H9 (cell line): ENCODE measurements at regions not wholly inside any gene's neighbourhood (a gene's known extent, or its start where the extent isn't known, plus 50 kb on each side); places are given as distances from the start of the nearest gene placed in this dataset.

Experiments used
- DNase-seq: peaks from one replicate; pipeline ENCODE4 v3.0.0-alpha.2; 2017
- H2AFZ ChIP-seq: one replicate; pipeline ENCODE4 v1.6.1; 2013; ENCODE audit warnings: mild to moderate bottlenecking, low read length, control low read depth, moderate library complexity
- H2AK5ac ChIP-seq: 2 replicates; pipeline ENCODE4 v1.6.1; 2013; ENCODE audit warnings: low read length, control low read depth, mixed read lengths; ENCODE audit not compliant: insufficient read length
- H2BK120ac ChIP-seq: one replicate; pipeline ENCODE4 v1.6.1; 2013; ENCODE audit warnings: low read depth, mild to moderate bottlenecking, low read length, control low read depth, inconsistent platforms; ENCODE audit not compliant: poor library complexity, severe bottlenecking
- H2BK12ac ChIP-seq: 2 replicates; pipeline ENCODE4 v1.6.1; 2013; ENCODE audit warnings: low read length, control low read depth, mixed read lengths, low read depth; ENCODE audit not compliant: insufficient read length
- H2BK15ac ChIP-seq: 2 replicates; pipeline ENCODE4 v1.6.1; 2013; ENCODE audit warnings: low read depth, low read length, control low read depth
- H2BK20ac ChIP-seq: one replicate; pipeline ENCODE4 v1.6.1; 2013; ENCODE audit warnings: low read depth, mild to moderate bottlenecking, low read length, control low read depth, inconsistent platforms; ENCODE audit not compliant: poor library complexity, severe bottlenecking
- H2BK5ac ChIP-seq: 2 replicates; pipeline ENCODE4 v1.6.1; 2013; ENCODE audit warnings: low read length, control low read depth, mixed read lengths; ENCODE audit not compliant: insufficient read length
- H3K14ac ChIP-seq: 2 replicates; pipeline ENCODE4 v1.6.1; 2013; ENCODE audit warnings: low read length, control low read depth; ENCODE audit not compliant: insufficient read depth
- H3K18ac ChIP-seq: 2 replicates; pipeline ENCODE4 v1.6.1; 2013; ENCODE audit warnings: low read depth, mild to moderate bottlenecking, mixed read lengths, low read length, control low read depth; ENCODE audit not compliant: insufficient read length
- H3K23ac ChIP-seq: 2 replicates; pipeline ENCODE4 v1.6.1; 2013; ENCODE audit warnings: low read length, control low read depth, mixed read lengths, low read depth; ENCODE audit not compliant: insufficient read length
- H3K23me2 ChIP-seq: 2 replicates; pipeline ENCODE4 v1.6.1; 2013; ENCODE audit warnings: low read depth, mild to moderate bottlenecking, mixed read lengths, low read length, control low read depth; ENCODE audit not compliant: insufficient read length, poor library complexity, severe bottlenecking
- H3K27ac ChIP-seq: 2 replicates; pipeline ENCODE4 v1.5.1; 2013; ENCODE audit warnings: low read length, control low read depth, mixed read lengths, low read depth; ENCODE audit not compliant: insufficient read length
- H3K27me3 ChIP-seq: 2 replicates; pipeline ENCODE4 v1.6.1; 2013; ENCODE audit warnings: low read length, control low read depth, inconsistent platforms; ENCODE audit not compliant: insufficient read depth
- H3K4ac ChIP-seq: 2 replicates; pipeline ENCODE4 v1.6.1; 2013; ENCODE audit warnings: low read depth, mild to moderate bottlenecking, control low read depth, inconsistent platforms, low read length, moderate library complexity
- H3K4me1 ChIP-seq: 2 replicates; pipeline ENCODE4 v1.6.1; 2013; ENCODE audit warnings: low read length, control low read depth, inconsistent platforms; ENCODE audit not compliant: insufficient read depth
- H3K4me2 ChIP-seq: 2 replicates; pipeline ENCODE4 v1.6.1; 2013; ENCODE audit warnings: low read length, control low read depth, mixed read lengths; ENCODE audit not compliant: insufficient read length, insufficient read depth
- H3K56ac ChIP-seq: 2 replicates; pipeline ENCODE4 v1.6.1; 2013; ENCODE audit warnings: low read depth, mild to moderate bottlenecking, mixed read lengths, low read length, control low read depth; ENCODE audit not compliant: insufficient read length
- H3K79me1 ChIP-seq: 2 replicates; pipeline ENCODE4 v1.6.1; 2013; ENCODE audit warnings: low read depth, mild to moderate bottlenecking, moderate library complexity, low read length, control low read depth, inconsistent platforms; ENCODE audit not compliant: insufficient read depth, poor library complexity, severe bottlenecking
- H3K79me2 ChIP-seq: 2 replicates; pipeline ENCODE4 v1.6.1; 2013; ENCODE audit warnings: low read length, control low read depth, inconsistent platforms; ENCODE audit not compliant: insufficient read depth
- H3K9ac ChIP-seq: 2 replicates; pipeline ENCODE4 v1.6.1; 2013; ENCODE audit warnings: low read length, control low read depth, mixed read lengths; ENCODE audit not compliant: insufficient read length; ENCODE audit errors: extremely low read depth
- H3K9me3 ChIP-seq: one replicate; pipeline ENCODE4 v1.6.1; 2013; ENCODE audit warnings: low read depth, low read length, inconsistent platforms; ENCODE audit not compliant: control insufficient read depth
- H3T11ph ChIP-seq: one replicate; pipeline ENCODE4 v1.6.1; 2013; ENCODE audit warnings: mild to moderate bottlenecking, low read length, control low read depth, inconsistent platforms
- H4K20me1 ChIP-seq: one replicate; pipeline ENCODE4 v1.6.1; 2013; ENCODE audit not compliant: control insufficient read depth, insufficient read length, insufficient read depth
- H4K5ac ChIP-seq: 2 replicates; pipeline ENCODE4 v1.6.1; 2013; ENCODE audit warnings: low read depth, mild to moderate bottlenecking, mixed read lengths, low read length, control low read depth; ENCODE audit not compliant: insufficient read length
- H4K8ac ChIP-seq: replicated peaks from 2 replicates; pipeline ENCODE4 v1.6.1; 2013; ENCODE audit warnings: low read length, control low read depth, mixed read lengths, low read depth; ENCODE audit not compliant: insufficient read length
- H4K91ac ChIP-seq: 2 replicates; pipeline ENCODE4 v1.6.1; 2013; ENCODE audit warnings: low read depth, mild to moderate bottlenecking, moderate library complexity, mixed read lengths, low read length, control low read depth; ENCODE audit not compliant: insufficient read length
- H3K27ac Mint-ChIP-seq, 3 experiments: 2 replicates in 2 of 3; 3 replicates in 1 of 3; pipeline ENCODE4 v1.8.0; 2020 to 2021; ENCODE audit warnings: mixed read lengths in 3 of 3, mild to moderate bottlenecking in 1 of 3, moderate library complexity in 1 of 3
- H3K27me3 Mint-ChIP-seq: 2 replicates; pipeline ENCODE4 v1.8.0; 2021; ENCODE audit warnings: low read depth, mild to moderate bottlenecking, moderate library complexity, mixed read lengths
- H3K36me3 Mint-ChIP-seq, 3 experiments: 2 replicates in 2 of 3; 3 replicates in 1 of 3; pipeline ENCODE4 v1.8.0; 2020 to 2021; ENCODE audit warnings: low read depth in 3 of 3, mixed read lengths in 3 of 3; ENCODE audit not compliant: insufficient read depth in 1 of 3
- H3K4me1 Mint-ChIP-seq, 2 experiments: 2 replicates each; pipeline ENCODE4 v1.8.0; 2020; ENCODE audit warnings: mixed read lengths in 2 of 2
- H3K4me3 Mint-ChIP-seq, 2 experiments: 2 replicates in 1 of 2; 3 replicates in 1 of 2; pipeline ENCODE4 v1.8.0; 2020 to 2021; ENCODE audit warnings: mild to moderate bottlenecking in 2 of 2, mixed read lengths in 2 of 2, moderate library complexity in 1 of 2
- H3K9me3 Mint-ChIP-seq, 2 experiments: 2 replicates in 1 of 2; 3 replicates in 1 of 2; pipeline ENCODE4 v1.8.0; 2020; ENCODE audit warnings: mild to moderate bottlenecking in 2 of 2, mixed read lengths in 2 of 2, moderate library complexity in 1 of 2
- WGBS: extraction: QIAGEN DNeasy Blood & Tissue Kit; methylation state at CpG from one replicate; pipeline ENCODE4 v1.1.7; 2013; ENCODE audit warnings: missing lambda C conversion rate, low lambda C conversion rate, mixed read lengths; ENCODE audit not compliant: insufficient read length; ENCODE audit errors: extremely low coverage; 5-methylcytosine and 5-hydroxymethylcytosine counted together
- TF ChIP-seq, protein P1 (sequence below): fragments of 200-600 bp; sonication (generic); conservative IDR thresholded peaks from 3 replicates; pipeline ENCODE4 v1.8.0; 2021; ENCODE audit warnings: antibody characterized with exemption, mild to moderate bottlenecking

DNA sequence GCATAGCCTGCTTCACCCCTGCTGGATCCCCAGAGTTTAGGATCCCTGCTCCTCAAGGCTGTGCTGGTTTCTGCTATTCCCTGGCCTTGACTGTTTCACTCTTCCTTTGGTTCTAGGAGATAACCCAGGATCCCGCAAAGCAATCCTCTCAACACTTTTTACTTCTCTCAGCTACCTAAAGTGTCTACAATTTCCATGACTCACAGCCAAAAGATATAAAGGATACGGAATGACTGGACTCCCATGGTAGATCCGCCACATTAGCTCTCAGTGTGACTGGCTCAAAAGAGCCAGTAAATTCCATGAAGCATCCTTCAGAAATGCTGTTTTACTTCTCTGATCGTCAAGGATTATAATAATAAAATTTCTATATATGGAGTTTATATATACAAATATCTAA lies 66.3 kb upstream of the TMEM164 start:
- H3K9me3 Mint-ChIP-seq, result no peaks in the 10 kb centered on the region; a peak in 1 of 5 replicates
- WGBS, result no CpG with 5 or more reads among the region's 4 CpGs

More for the DNA sequence above, 66.3 kb upstream of the TMEM164 start:
- no peaks in the 10 kb centered on the region for H4K20me1 ChIP-seq
- H3K4me1 ChIP-seq, result no peaks in the 10 kb centered on the region
- H3K9ac ChIP-seq, result no peak overlapping the region
- no peak overlapping the region for H2AFZ ChIP-seq
- no peak overlapping the region for H3K14ac ChIP-seq
- H3K79me1 ChIP-seq, result no peaks in the 10 kb centered on the region
- no peak overlapping the region for H4K5ac ChIP-seq
- H3K23me2 ChIP-seq, result no peaks in the 10 kb centered on the region
- H3K4me3 Mint-ChIP-seq, result no peak overlapping the region
- no peaks in the 10 kb centered on the region; a peak in 1 of 7 replicates for H3K36me3 Mint-ChIP-seq
- H3K27ac ChIP-seq, result no peak overlapping the region
- H3K4me1 Mint-ChIP-seq, result no peaks in the 10 kb centered on the region
- DNase-seq, result no peak
- no peak overlapping the region for H2AK5ac ChIP-seq
- H3K18ac ChIP-seq, result no peak overlapping the region
- no peak overlapping the region for H4K91ac ChIP-seq
- no peak overlapping the region for H2BK12ac ChIP-seq
- no peak overlapping the region for H3K4me2 ChIP-seq
- H3K27me3 Mint-ChIP-seq, result no peaks in the 10 kb centered on the region
- TF ChIP-seq, protein P1, sequence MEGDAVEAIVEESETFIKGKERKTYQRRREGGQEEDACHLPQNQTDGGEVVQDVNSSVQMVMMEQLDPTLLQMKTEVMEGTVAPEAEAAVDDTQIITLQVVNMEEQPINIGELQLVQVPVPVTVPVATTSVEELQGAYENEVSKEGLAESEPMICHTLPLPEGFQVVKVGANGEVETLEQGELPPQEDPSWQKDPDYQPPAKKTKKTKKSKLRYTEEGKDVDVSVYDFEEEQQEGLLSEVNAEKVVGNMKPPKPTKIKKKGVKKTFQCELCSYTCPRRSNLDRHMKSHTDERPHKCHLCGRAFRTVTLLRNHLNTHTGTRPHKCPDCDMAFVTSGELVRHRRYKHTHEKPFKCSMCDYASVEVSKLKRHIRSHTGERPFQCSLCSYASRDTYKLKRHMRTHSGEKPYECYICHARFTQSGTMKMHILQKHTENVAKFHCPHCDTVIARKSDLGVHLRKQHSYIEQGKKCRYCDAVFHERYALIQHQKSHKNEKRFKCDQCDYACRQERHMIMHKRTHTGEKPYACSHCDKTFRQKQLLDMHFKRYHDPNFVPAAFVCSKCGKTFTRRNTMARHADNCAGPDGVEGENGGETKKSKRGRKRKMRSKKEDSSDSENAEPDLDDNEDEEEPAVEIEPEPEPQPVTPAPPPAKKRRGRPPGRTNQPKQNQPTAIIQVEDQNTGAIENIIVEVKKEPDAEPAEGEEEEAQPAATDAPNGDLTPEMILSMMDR, result no peak
- no peak overlapping the region for H2BK120ac ChIP-seq
- H4K8ac ChIP-seq, result no peak overlapping the region
- H3K9me3 ChIP-seq, result no peaks in the 10 kb centered on the region
- no peak overlapping the region for H2BK20ac ChIP-seq
- H3K27ac Mint-ChIP-seq, result no peak overlapping the region
- H3K79me2 ChIP-seq, result no peaks in the 10 kb centered on the region
- H2BK15ac ChIP-seq, result no peak overlapping the region
- no peak overlapping the region for H2BK5ac ChIP-seq
- H3K4ac ChIP-seq, result no peak overlapping the region
- H3T11ph ChIP-seq, result no peak overlapping the region
- no peak overlapping the region for H3K23ac ChIP-seq
- H3K56ac ChIP-seq, result no peak overlapping the region
- H3K27me3 ChIP-seq, result no peaks in the 10 kb centered on the region; the same call in 1 of the 2 replicates
